HG03354 (cell line): ENCODE measurements at regions not wholly inside any gene's neighbourhood (a gene's known extent, or its start where the extent isn't known, plus 50 kb on each side); places are given as distances from the start of the nearest gene placed in this dataset.

Source experiments
- ATAC-seq: cut with Tn5 transposase; IDR thresholded peaks from one replicate; pipeline ENCODE4 v1.9.1; 2021; ENCODE audit warnings: mild to moderate bottlenecking; ENCODE audit not compliant: unreplicated experiment, poor library complexity, severe bottlenecking

DNA sequence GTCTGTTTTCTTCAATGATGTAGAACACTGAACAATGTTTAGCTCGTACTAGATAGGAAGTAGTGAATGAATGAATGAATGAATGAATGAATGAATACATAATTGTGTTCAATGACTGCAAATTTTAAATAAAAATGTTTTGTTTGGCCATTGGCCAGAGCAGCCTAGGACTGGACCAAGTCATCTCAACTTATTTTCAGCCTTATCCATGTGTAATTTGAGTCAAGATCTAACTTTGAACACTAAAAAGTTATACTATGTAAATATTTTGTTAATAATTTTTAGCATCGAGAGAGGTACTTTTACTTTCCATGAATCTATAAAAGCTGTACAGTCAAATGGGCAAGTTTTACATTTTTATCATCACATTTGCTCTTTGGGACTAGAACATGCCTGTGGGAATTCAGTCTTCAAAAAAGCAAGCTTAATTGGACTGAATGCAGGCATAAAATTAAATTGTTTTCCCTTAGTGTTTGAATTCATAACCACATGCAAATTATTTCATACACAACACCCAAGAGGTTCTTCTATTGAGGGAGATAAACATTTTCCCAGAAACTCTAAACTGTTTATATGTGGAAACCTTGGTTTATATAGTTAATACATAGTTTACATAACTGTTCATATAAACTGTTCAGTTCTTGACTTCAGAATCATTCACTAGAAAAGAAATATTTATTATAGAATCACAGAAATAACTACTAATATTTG is 222.1 kb upstream of the ANO3 start:
- no peak for ATAC-seq

DNA sequence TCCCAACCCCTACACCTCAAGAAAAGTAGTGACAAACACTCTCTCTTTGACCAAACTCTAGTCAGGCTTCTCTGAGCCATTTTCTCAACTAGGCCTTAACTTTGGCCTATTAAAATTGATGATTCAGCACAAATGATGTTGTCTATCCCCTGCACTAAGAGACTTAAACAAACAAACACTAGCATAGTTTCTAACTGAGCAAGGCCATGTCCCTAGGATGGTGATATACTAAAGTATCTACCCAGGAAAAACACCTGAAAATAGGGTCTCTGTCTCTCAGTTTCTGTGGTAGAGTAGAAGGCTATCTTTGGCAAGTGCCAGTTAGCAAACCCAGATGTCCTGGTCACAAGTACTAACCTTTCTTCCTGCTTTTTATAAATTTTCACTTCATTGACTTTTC is 219.7 kb upstream of the ANO3 start:
- ATAC-seq: no peak

DNA sequence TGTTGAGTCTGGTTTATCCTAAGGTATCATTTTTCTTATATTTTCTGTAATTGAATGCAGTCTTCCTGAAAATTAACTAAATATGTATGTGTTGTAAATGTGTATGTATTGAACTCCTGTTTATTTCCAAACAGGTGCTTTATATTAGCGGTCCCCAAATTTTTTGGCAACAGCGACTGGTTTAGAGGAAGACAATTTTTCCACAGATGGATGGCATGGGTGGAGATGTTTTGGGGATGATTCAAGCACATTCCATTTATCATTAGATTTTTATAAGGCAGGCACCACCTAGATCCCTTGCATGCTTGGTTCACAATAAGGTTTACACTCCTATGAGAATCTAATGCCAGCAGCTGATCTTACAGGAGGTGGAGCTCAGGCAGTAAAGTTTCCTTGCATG is 210.5 kb upstream of the ANO3 start:
- no peak for ATAC-seq

DNA sequence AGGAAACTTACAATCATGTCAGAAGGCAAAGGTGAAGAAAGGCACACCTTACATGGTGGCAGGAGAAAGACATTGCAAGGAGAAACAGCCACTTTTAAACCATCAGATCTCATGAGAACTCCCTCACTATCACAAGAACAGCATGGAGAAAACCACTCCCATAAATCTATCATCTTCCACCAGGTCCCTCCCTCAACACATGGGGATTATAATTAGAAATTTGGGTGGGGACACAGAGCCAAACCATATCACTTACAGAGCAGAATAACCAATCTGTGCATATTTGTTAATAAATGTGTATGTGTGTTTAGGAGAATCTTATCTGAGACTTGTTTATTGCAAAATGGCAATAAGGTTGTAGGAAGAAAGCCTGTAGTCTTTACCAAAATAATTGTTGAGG is 205.2 kb upstream of the ANO3 start:
- no peak for ATAC-seq

DNA sequence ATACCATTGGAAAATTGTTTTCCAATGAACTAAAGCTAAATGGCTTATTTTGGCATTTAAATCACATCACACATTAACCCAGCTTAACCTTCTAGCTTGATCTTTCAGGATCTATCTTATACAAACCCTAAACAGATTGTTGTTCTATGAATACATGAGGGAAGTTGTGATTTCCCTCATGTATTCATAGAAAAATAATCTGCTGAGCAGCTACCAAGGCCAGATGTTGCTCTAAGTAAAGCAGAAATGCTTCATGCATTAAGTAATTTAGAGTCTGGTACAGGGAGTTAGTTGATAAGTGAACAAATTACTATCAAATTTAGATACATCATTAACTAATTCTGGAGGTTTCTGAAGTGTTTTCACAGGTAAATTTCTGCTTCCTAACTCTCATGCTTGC is 204.6 kb upstream of the ANO3 start:
- no peak for ATAC-seq

DNA sequence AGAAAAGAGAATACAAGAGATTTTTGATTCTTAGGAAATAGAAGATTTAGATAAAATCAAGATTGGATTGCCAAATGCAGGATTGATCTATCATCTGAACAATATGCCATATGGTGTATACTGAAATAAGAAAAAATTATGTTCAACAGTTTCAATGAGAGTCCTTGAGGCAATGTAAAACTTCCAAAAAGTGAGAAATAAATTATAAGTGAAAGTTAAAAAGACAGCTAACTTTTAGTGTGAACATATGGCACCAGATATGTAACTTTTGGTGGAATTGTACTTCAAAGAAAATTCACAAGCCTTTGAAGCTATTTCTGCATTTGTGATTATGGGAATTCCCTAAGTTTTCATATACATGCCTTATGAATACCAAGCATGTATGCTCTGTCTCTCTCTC is 200.5 kb upstream of the ANO3 start:
- ATAC-seq: no peak

DNA sequence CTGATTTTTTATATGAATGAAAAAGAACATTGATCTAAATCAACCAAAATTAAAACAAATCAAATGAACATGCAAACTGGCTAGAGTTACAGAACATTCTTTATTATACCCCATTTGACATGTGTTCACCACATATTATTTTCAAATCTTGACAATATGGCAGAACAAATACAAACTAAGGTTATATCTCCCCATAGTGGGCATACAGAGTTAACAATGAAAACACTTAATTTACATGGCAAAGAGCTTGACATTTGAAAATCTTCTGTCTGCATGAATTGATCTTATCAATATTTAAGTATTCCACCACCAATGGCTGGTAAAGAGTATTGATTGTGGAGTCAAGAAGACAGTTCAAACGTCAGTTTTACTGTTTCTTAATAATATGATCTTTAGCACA is 197.9 kb upstream of the ANO3 start:
- no peak for ATAC-seq

DNA sequence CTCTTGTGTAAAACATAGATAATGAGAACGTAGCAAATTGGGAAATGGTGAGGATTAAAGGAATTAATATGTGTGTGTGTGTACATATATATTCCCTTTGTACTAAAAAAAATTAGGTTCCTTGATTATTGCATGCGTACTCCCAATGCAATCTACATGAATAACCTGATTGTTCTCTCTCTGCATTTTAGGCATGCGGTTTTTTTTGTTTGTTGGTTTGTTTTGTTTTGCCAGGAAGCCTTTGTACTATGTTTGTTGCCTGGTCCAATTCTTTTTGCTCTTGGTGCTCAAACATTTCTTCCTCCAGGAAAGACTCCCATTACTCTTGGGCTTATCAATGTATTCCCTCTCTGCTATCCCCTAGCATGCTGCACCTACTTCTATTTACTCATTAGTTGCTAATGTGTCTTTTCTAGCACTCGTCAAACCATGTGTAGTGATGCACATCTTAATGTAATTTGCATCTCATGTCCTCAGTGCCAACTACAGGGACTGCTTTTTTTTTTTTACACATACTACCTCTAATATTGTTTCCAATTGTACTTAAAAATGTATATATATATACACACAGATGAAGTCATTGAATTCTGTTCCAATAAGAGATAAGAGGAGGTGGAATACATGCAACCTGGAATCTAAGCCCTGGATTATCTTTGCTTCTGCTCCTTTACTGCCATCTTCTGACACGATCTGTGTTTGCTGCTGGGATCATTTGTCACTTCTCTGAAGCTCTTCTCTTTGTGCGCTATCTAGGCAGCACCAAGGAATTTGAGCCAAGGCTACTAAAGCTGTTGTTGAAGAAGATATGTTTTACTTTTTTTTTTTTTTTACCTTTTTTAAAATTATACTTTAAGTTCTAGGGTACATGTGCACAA is 197.2 kb upstream of the ANO3 start:
- peak; percentile 56 for ATAC-seq

DNA sequence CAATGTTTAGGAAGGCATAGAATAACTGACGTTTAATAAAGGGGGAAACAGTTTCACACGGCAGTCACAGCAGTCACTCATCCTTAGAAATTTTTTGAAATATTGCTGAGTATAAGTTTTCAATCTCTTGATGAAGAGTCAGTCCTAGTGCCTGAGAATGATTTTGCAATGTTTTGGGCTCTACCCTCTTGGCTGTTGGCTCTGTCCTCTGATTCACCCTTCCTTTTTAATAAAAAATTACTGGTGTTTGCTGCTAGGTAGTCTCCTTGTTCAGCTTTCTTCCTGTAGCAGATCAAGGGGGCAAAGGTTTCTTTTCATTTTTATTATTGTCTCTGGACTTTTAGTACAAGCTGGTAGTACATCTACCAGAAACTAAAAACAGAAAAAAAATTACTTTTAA is 194.3 kb upstream of the ANO3 start:
- no peak for ATAC-seq

DNA sequence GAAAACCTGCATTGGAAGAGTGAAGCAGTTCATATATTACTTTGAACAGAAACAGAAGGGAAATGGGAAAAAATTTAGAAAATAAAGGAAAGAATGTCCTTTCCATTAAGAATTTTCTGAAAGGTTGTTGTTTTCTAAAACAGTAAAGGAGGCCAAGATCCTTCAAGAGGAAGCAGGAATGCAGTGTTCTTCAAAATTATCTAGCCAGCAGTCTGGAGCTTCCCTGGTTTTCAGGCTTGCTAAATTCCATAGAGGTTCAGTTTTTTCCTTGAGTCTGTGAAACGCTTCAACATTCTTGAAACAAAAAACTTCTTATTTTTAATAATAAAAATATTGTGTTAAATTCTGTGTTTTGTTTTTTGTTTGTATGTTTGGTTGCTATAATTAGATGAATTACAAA is 189.0 kb upstream of the ANO3 start:
- ATAC-seq: no peak

DNA sequence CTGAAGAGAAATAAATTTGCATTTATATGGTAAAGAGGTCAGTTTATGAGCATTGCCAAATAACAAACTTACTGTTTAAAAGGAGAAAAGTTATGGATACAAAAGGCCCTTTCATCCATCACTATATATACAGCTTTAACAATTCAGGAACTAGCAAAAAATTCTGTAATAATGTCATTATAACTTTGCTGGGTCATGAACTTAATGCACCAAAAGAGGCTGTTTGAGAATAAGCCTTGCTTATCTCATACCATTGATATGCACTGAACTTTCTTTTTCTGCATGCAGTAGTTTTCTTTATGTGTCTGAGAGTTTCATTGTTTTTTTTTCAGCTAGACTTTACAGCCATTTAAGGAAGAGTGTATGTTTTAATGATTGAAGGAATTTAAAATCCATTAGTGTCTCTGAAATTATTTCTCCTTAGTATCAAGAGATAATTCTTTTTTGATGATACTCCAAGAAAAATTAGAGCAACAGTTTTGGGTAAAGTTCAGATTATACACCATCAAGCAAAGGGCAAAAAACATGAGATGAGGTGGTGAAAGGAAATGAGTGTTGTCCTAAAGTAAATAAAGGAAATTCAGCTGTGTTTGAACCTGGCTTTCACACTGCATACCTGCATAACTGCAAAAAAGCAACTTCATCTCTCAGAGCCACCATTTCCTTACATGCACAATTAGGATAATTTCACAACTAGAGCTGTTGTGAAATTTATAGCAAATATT is 188.2 kb upstream of the ANO3 start:
- ATAC-seq: no peak

DNA sequence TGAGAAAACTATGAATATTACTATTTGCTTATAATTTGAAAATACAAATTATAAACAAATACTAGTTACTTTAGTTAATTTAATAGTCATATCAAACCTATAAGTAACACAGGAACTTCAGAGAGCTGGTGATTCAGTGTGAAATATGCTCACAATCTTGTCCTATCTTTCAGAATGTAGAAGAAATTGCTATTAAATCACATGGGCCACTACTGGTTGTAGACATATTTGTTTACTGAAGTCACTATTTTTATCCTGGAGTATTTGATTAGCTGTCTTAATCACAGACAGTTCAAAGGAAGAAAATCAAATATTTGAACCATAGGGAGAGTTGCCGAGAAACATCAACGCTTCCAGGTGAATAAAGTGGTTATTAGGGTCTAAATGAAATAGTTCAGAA is 187.6 kb upstream of the ANO3 start:
- no peak for ATAC-seq

DNA sequence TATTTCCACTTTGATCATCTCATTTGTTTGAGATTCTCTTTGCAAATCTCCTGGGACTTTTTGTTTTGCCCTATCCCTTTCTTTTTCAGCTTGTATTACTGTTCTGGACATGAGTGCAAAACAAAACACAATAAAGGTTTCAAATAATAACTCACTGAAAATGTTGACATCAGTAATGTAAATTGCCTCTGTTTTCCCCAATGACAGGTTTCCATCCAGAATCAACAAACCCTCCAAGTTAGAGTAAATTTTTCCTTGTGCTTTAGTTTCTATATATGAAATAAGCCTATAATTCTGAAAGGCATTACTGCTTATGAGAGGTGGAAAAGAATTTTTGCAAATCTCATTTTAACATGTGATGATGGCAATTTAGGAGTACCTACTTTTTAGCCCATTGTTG is 187.0 kb upstream of the ANO3 start:
- no peak for ATAC-seq

DNA sequence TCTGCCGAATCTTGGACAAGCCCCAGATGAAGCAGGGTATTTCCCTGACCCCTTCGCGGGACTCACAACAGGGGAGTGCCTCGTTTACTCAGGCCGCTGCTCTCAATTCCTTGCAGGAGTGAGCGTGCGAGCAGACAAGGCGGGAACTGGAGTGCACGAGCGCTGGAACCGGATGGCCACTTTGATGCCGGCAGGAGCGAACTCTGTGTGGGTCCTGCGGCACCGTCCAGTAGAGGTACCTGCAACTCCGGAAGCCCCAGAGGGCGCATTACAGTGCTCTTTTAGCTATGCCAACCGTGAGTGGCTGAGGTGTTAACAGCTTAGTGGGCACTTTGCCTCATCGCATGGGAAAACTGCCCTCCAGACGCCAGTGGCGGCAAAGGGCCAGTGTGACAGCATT is 182.3 kb upstream of the ANO3 start:
- no peak for ATAC-seq

DNA sequence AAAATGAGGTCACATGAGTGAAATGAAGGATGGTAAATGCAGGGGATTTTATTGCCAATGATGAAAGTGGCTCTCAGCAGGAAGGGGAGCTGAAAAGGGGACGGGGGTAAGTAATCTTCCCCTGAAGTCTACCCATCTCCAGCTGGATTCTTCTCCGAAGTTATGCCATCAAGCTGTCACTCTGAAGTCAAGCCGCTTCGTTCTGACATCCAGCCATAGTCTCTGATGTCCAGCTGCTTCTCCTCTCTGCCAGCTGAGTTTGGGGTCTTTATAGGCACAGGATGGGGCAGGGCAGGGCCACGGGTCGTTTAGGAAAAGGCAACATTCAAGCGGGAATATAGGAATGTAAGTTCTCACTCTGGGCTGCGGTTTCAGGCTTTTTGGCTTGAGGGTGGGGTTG is 181.9 kb upstream of the ANO3 start:
- ATAC-seq: no peak

DNA sequence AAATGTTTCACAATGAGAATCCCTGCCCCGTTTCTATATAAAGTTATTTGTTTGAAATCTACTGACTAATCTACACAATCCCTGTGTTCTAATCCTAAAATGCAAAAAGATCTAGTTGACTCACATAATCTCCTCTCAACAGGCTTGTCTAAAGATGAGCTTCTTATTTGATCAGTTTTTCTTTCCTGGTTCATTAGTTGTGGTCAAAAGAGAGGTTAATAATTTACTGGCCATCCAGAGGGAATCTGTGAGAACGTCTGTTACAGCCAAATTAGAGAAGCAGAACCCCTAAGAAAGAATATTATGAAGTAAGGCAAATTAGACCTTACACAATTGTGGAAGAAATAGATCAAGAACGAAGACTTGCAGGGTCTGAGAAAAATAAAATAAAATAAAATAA is 173.7 kb upstream of the ANO3 start:
- ATAC-seq: no peak

DNA sequence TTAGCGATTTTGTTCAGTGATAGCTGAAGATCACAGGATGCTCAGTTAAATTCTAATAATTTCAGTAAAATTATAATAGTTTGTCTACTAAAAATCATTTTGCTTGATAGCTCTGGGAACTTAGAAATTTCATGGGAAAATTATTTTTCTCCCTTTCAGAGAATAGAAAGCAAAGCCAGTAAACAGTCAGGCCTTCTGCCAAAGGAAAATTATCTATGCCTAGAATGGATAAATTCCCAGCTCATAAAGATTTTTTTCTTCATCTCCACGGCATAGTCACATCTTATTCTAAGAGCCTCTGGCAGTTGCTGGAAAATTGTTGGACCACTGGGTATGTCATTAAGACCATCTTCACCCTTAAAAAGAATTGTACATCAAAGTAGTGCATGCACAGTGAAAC is 169.6 kb upstream of the ANO3 start:
- ATAC-seq: no peak

DNA sequence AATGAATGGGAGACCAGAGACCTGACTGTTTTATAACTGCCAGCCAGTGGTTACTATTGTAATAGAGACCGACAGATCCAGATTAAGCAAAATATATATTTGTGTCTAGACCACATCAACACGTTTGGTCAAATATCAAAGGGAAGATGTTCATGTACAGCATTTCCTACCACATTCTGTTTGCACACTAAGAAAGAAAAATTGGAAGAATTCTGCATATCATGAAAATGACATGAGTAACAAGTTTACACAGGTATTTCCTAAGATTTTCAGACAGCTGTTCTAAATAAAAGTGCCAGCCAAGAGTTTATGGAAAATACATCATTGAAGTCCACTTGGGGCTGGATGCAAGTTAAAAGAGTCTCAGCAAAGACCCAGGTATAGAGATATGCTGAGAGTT is 145.5 kb upstream of the ANO3 start:
- no peak for ATAC-seq

DNA sequence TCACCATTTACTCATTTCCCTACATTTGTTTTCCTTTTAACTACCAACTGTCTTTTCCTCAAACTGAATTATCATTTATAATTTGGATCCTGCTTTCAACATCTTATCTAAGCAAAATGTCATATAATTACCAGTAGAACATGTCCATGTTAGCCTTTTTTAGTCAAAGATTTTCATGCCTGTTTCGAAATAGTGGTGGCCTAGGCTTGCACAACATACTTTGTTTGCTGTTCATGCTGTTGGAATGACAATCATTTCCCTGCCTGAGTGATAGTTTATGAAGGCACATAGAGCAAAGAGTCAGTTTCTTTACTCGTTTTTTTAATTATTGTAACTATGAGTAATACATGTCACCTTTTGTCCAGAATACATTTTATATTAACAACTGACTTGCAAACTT is 144.3 kb upstream of the ANO3 start:
- no peak for ATAC-seq

DNA sequence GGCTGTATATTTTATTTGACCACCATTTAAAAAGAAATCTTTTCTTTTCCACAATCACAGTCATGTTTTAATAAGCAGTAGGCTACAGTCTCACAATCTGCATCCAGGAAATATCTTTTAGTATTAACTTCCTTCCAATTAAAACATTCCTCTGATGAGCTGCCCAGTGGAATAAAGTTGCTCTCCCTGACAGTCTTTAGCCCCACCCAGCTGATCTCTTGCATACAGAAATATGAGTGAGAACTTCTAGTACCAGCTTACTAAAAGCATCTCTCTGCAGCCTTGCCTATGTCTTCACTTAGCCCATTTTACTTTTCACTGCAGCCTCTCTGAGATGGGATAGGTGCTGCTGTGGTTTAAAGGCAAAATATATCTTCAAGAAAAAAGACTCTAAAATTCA is 143.4 kb upstream of the ANO3 start:
- ATAC-seq: no peak

DNA sequence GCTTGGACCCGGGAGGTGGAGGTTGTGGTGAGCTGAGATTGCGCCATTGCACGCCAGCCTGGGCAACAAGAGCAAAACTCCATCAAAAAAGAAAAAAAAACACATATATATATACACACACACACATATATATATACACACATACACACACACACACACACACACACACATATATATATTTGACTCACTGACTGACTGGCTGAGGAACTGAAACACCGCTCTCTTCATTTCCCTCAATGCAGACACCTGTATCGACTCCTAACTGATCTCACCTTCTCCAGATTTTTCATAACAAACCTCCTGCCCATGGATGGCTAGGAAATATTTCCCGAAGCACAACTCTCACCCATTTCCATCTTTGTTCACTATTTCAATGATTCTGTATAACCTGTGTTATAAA is 140.7 kb upstream of the ANO3 start:
- no peak for ATAC-seq
